ENCODE measurements at regions not wholly inside any gene's neighbourhood (a gene's known extent, or its start where the extent isn't known, plus 50 kb on each side); places are given as distances from the start of the nearest gene placed in this dataset.

GRCh38 chr5:17732351-17732923 lies 98.2 kb downstream of the TAF11L14 start:
- no peak for TF ChIP-seq CTCF (IDR thresholded peaks at IDR 0.05; ENCODE audit: low read depth, low read length, missing control alignments)
- no peak overlapping the region for H3K4me3 ChIP-seq (replicated peaks; ENCODE audit: low read depth, low read length)
- DNase-seq (ENCODE audit: extremely low read depth, low read depth) = no peak

DNA sequence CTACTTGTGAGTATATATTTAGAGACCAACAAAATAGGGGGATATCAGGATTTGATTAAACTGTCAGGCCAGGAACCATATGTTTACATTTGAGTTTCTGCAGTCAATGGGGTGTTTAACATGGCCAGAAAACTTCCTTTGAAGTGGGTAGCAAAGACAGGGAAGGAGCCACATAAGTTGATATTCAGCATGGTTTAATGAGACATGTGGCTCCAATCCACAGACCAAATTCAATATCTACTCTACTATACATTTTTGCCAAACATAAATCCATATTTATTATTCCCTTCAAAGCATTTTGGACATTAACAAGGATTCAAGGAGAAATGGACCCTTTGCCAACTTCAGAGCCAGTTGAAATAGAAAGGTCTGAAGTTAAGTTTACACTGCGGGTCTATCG lies 99.8 kb downstream of the TAF11L14 start:
- no peak overlapping the region for H3K4me3 ChIP-seq (replicated peaks; ENCODE audit: low read depth, low read length)
- TF ChIP-seq CTCF (IDR thresholded peaks at IDR 0.05; ENCODE audit: low read depth, low read length, missing control alignments) = no peak
- DNase-seq (ENCODE audit: extremely low read depth, low read depth) = no peak

DNA sequence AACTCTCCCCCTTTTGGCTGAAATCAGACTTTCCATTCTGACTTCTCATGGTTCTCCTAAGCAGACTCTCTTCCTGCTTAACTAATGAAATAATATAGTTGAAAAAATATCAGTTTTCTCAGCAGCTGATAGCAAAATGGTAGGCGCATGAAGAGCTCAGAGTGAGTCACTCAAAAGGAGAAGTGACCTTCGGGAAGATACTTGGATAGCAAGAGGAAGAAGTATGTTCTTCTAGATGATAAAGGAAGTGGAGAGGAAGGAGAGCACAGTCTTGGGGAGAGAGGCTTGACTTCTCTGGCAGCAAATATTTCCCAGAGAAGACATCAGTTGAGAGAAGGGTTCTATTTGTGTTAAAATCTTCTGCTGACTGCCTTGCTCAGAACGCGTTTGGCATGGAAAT lies 101.5 kb downstream of the TAF11L14 start:
- TF ChIP-seq CTCF (IDR thresholded peaks at IDR 0.05; ENCODE audit: low read depth, low read length, missing control alignments) = no peak
- no peak for DNase-seq (ENCODE audit: extremely low read depth, low read depth)
- H3K4me3 ChIP-seq (replicated peaks; ENCODE audit: low read depth, low read length) = no peak overlapping the region

- TF ChIP-seq CTCF (IDR thresholded peaks at IDR 0.05; ENCODE audit: low read depth, low read length, missing control alignments) = no peak
- no peak for DNase-seq (ENCODE audit: extremely low read depth, low read depth)
- no peak overlapping the region for H3K4me3 ChIP-seq (replicated peaks; ENCODE audit: low read depth, low read length)
These were observed 102.8 kb downstream of the TAF11L14 start for GRCh38 chr5:17737092-17737491.

GRCh38 chr5:17738446-17738845 lies 104.2 kb downstream of the TAF11L14 start:
- H3K4me3 ChIP-seq (replicated peaks; ENCODE audit: low read depth, low read length) = no peak overlapping the region
- DNase-seq (ENCODE audit: extremely low read depth, low read depth) = no peak
- TF ChIP-seq CTCF (IDR thresholded peaks at IDR 0.05; ENCODE audit: low read depth, low read length, missing control alignments) = no peak

GRCh38 chr5:17743580-17744435 lies 109.5 kb downstream of the TAF11L14 start:
- no peak overlapping the region for H3K4me3 ChIP-seq (replicated peaks; ENCODE audit: low read depth, low read length)
- no peak for TF ChIP-seq CTCF (IDR thresholded peaks at IDR 0.05; ENCODE audit: low read depth, low read length, missing control alignments)
- no peak for DNase-seq (ENCODE audit: extremely low read depth, low read depth)

All from HFF-Myc (cell line).